K562 (cell line): ENCODE measurements at regions not wholly inside any gene's neighbourhood (a gene's known extent, or its start where the extent isn't known, plus 50 kb on each side); places are given as distances from the start of the nearest gene placed in this dataset.

Experiments used
- ATAC-seq: fragments of 200-7000 bp; cut with Tn5 transposase; 3 replicates; pipeline ENCODE4 v1.9.1; 2020; ENCODE audit warnings: moderate library complexity
- BruUV-seq: library from RNA; stranded (reverse); fragments of 400-500 nt; replicated peaks from 2 replicates; lab custom pipeline; 2021; lab: Mats Ljungman, UMichigan
- CTCF ChIA-PET: fragments of 300-600 bp; formaldehyde crosslinking; extraction: SDS; loops from one replicate; lab custom pipeline; 2021; ENCODE audit warnings: low intra/inter-chr PET ratio; lab: Yijun Ruan, JAX
- POLR2A ChIA-PET: fragments of 300-600, 350-650 bp; sonication (Branson Sonifier 250); formaldehyde crosslinking; extraction: SDS; loops from one replicate; lab custom pipeline; 2021; ENCODE audit warnings: antibody characterized with exemption, inconsistent platforms; lab: Yijun Ruan, JAX
- DNase-seq, 4 experiments: peaks; one replicate each; pipeline versions ENCODE4 v3.0.0 to v3.0.0-alpha.2; 2011 to 2018; ENCODE audit warnings: low spot score in 3 of 4, mixed read lengths in 3 of 4; ENCODE audit errors: extremely low read depth in 1 of 4
- FAIRE-seq: peaks from 2 replicates; lab custom pipeline; 2011; peaks lifted over from hg19 to GRCh38; lab: Jason Lieb, UNC
- H2AFZ ChIP-seq: 2 replicates; pipeline ENCODE4 v1.6.0; 2011; ENCODE audit warnings: low read depth, low read length, control low read depth, inconsistent platforms
- H3K27ac ChIP-seq: fragments of 200-600 bp; 3 replicates; pipeline ENCODE4 v1.8.0; 2011; ENCODE audit warnings: low read depth, mild to moderate bottlenecking, control low read depth, inconsistent platforms, low read length, moderate library complexity, mixed read lengths; ENCODE audit errors: extremely low read depth
- H3K27me3 ChIP-seq, 2 experiments: fragments of 300-600 bp in 1 of 2; 2 replicates in 1 of 2; 3 replicates in 1 of 2; pipeline versions ENCODE4 v1.6.0 to v1.8.0; 2011; ENCODE audit warnings: inconsistent platforms in 2 of 2, low read length in 2 of 2, mild to moderate bottlenecking in 1 of 2, mixed read lengths in 1 of 2, moderate library complexity in 1 of 2; ENCODE audit not compliant: control insufficient read depth in 2 of 2, insufficient read depth in 2 of 2
- H3K36me3 ChIP-seq: fragments of 300-600 bp; 3 replicates; pipeline ENCODE4 v1.8.0; 2011; ENCODE audit warnings: mild to moderate bottlenecking, low read length, inconsistent platforms; ENCODE audit not compliant: control insufficient read depth, insufficient read depth
- H3K4me1 ChIP-seq, 2 experiments: fragments of 200-600 bp in 1 of 2; replicated peaks in 1 of 2; 2 replicates in 1 of 2; 3 replicates in 1 of 2; pipeline versions ENCODE4 v1.5.1 to v1.8.0; 2011; ENCODE audit warnings: inconsistent platforms in 2 of 2, low read length in 2 of 2, mild to moderate bottlenecking in 1 of 2, mixed read lengths in 1 of 2, moderate library complexity in 1 of 2; ENCODE audit not compliant: control insufficient read depth in 2 of 2, insufficient read depth in 2 of 2
- H3K4me2 ChIP-seq: 2 replicates; pipeline ENCODE4 v1.6.1; 2011; ENCODE audit warnings: low read length, control low read depth, inconsistent platforms, mixed read lengths; ENCODE audit not compliant: insufficient read depth
- H3K4me3 ChIP-seq: fragments of 200-600 bp; sonication (generic), shearing (Covaris generic); 2 replicates; pipeline ENCODE4 v1.5.1; 2016; ENCODE audit warnings: control low read depth, inconsistent platforms
- H3K79me2 ChIP-seq: fragments of 200-600 bp; 3 replicates; pipeline ENCODE4 v1.8.0; 2011; ENCODE audit warnings: low read length, inconsistent platforms; ENCODE audit not compliant: control insufficient read depth, insufficient read depth
- H3K9ac ChIP-seq, 2 experiments: 2 replicates each; pipeline versions ENCODE4 v1.6.0 to v1.6.1; 2011; ENCODE audit warnings: low read depth in 2 of 2, low read length in 2 of 2, control low read depth in 1 of 2, inconsistent platforms in 1 of 2, mild to moderate bottlenecking in 1 of 2, mixed read lengths in 1 of 2; ENCODE audit not compliant: insufficient read depth in 1 of 2
- H3K9me1 ChIP-seq: one replicate; pipeline ENCODE4 v1.6.0; 2011; ENCODE audit warnings: inconsistent platforms, mild to moderate bottlenecking, low read length, moderate library complexity; ENCODE audit not compliant: control insufficient read depth, insufficient read depth
- H3K9me3 ChIP-seq: replicated peaks from 2 replicates; pipeline ENCODE4 v1.5.1; 2011; ENCODE audit warnings: low read depth, low read length, inconsistent platforms; ENCODE audit not compliant: control insufficient read depth, insufficient read depth
- H4K20me1 ChIP-seq: replicated peaks from 2 replicates; pipeline ENCODE4 v1.6.1; 2011; ENCODE audit warnings: low read length, inconsistent platforms, mixed read lengths; ENCODE audit not compliant: control insufficient read depth, insufficient read depth
- ADNP ChIP-seq: fragments of 200-800 bp; sonication (Bioruptor generic); IDR thresholded peaks from 2 replicates; pipeline ENCODE4 v1.6.1; 2016; ENCODE audit warnings: missing genetic modification characterization, missing compliant biosample characterization
- EZH2 ChIP-seq: IDR thresholded peaks from 2 replicates; pipeline ENCODE4 v1.6.1; 2012; ENCODE audit warnings: low read depth, mild to moderate bottlenecking, inconsistent platforms, low read length, borderline replicate concordance
- FOXA1 ChIP-seq: fragments of 450-650 bp; IDR thresholded peaks from 2 replicates; pipeline ENCODE4 v1.6.1; 2016; ENCODE audit warnings: mild to moderate bottlenecking, borderline replicate concordance
- HDAC2 ChIP-seq: fragments of 450-650 bp; IDR thresholded peaks from 2 replicates; pipeline ENCODE4 v1.6.1; 2016; ENCODE audit warnings: mild to moderate bottlenecking
- KLF1 ChIP-seq: fragments of 450-650 bp; IDR thresholded peaks from 2 replicates; pipeline ENCODE4 v1.6.1; 2016; ENCODE audit warnings: missing genetic modification characterization, missing compliant biosample characterization
- KLF6 ChIP-seq: fragments of 250-450 bp; sonication (Bioruptor Pico); IDR thresholded peaks from 2 replicates; pipeline ENCODE4 v1.4.0; 2020; ENCODE audit warnings: mild to moderate bottlenecking, moderate library complexity, borderline replicate concordance
- RUNX1 ChIP-seq: sonication (generic); IDR thresholded peaks from 2 replicates; pipeline ENCODE4 v1.6.1; 2016; ENCODE audit warnings: antibody characterized with exemption, low read depth
- SP2 ChIP-seq: IDR thresholded peaks from 2 replicates; pipeline ENCODE4 v1.6.1; 2011; ENCODE audit warnings: mild to moderate bottlenecking, low read depth, low read length, moderate library complexity; ENCODE audit not compliant: poor library complexity, severe bottlenecking; ENCODE audit errors: extremely low read depth
- STAT5B ChIP-seq: fragments of 250-450 bp; sonication (Bioruptor Pico); IDR thresholded peaks from 2 replicates; pipeline ENCODE4 v1.8.0; 2021; ENCODE audit warnings: mild to moderate bottlenecking, inconsistent platforms
- WGBS: fragments of 100-300 bp; shearing (Covaris generic); methylation state at CpG from one replicate; pipeline ENCODE4 v1.1.6; 2016; ENCODE audit warnings: low coverage, mixed read lengths; ENCODE audit not compliant: insufficient coverage; ENCODE audit errors: missing lambda C conversion rate; 5-methylcytosine and 5-hydroxymethylcytosine counted together
- in situ Hi-C: fragments of 300-500 bp; cut with MboI; formaldehyde crosslinking; loops from 4 replicates; pipeline ENCODE4 v1.15.0; 2018; ENCODE audit warnings: inconsistent platforms, mixed read lengths
- intact Hi-C: fragments of 100-400 bp; cut with micrococcal nuclease; formaldehyde crosslinking; loops from 2 replicates; pipeline ENCODE4 v1.14.2; 2022
- TF ChIP-seq, protein P1 (sequence below): fragments of 250-450 bp; sonication (Bioruptor Pico); IDR thresholded peaks from 2 replicates; pipeline ENCODE4 v1.4.0; 2020; ENCODE audit warnings: mild to moderate bottlenecking, moderate library complexity, borderline replicate concordance
- TF ChIP-seq, protein P2 (sequence below): fragments of 450-650 bp; formaldehyde crosslinking; conservative IDR thresholded peaks from 2 replicates; pipeline ENCODE4 v1.4.0; 2022; ENCODE audit warnings: mild to moderate bottlenecking, missing genetic modification characterization
- TF ChIP-seq, protein P3 (sequence below): fragments of 250-450 bp; sonication (Bioruptor Pico); IDR thresholded peaks from 2 replicates; pipeline ENCODE4 v1.5.0; 2020; ENCODE audit warnings: mild to moderate bottlenecking, borderline replicate concordance

GRCh38 chr4:28709891-28710290 is 1849.2 kb downstream of the STIM2 start:
- H3K4me2 ChIP-seq, result no peak overlapping the region
- H3K9me3 ChIP-seq, result no peaks in the 10 kb centered on the region; the same call in 1 of the 2 replicates
- no peaks in the 10 kb centered on the region for H3K4me1 ChIP-seq
- TF ChIP-seq KLF1, result no peak
- no peak for TF ChIP-seq ADNP (tag)
- TF ChIP-seq SP2, result no peak
- no peak for TF ChIP-seq EZH2
- TF ChIP-seq, protein P1, sequence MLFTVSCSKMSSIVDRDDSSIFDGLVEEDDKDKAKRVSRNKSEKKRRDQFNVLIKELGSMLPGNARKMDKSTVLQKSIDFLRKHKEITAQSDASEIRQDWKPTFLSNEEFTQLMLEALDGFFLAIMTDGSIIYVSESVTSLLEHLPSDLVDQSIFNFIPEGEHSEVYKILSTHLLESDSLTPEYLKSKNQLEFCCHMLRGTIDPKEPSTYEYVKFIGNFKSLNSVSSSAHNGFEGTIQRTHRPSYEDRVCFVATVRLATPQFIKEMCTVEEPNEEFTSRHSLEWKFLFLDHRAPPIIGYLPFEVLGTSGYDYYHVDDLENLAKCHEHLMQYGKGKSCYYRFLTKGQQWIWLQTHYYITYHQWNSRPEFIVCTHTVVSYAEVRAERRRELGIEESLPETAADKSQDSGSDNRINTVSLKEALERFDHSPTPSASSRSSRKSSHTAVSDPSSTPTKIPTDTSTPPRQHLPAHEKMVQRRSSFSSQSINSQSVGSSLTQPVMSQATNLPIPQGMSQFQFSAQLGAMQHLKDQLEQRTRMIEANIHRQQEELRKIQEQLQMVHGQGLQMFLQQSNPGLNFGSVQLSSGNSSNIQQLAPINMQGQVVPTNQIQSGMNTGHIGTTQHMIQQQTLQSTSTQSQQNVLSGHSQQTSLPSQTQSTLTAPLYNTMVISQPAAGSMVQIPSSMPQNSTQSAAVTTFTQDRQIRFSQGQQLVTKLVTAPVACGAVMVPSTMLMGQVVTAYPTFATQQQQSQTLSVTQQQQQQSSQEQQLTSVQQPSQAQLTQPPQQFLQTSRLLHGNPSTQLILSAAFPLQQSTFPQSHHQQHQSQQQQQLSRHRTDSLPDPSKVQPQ (CRISPR knock-in tag), result no peak
- no peak for TF ChIP-seq FOXA1
- TF ChIP-seq, protein P2, sequence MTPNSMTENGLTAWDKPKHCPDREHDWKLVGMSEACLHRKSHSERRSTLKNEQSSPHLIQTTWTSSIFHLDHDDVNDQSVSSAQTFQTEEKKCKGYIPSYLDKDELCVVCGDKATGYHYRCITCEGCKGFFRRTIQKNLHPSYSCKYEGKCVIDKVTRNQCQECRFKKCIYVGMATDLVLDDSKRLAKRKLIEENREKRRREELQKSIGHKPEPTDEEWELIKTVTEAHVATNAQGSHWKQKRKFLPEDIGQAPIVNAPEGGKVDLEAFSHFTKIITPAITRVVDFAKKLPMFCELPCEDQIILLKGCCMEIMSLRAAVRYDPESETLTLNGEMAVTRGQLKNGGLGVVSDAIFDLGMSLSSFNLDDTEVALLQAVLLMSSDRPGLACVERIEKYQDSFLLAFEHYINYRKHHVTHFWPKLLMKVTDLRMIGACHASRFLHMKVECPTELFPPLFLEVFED, result no peak
- TF ChIP-seq RUNX1, result no peak
- TF ChIP-seq, protein P3, sequence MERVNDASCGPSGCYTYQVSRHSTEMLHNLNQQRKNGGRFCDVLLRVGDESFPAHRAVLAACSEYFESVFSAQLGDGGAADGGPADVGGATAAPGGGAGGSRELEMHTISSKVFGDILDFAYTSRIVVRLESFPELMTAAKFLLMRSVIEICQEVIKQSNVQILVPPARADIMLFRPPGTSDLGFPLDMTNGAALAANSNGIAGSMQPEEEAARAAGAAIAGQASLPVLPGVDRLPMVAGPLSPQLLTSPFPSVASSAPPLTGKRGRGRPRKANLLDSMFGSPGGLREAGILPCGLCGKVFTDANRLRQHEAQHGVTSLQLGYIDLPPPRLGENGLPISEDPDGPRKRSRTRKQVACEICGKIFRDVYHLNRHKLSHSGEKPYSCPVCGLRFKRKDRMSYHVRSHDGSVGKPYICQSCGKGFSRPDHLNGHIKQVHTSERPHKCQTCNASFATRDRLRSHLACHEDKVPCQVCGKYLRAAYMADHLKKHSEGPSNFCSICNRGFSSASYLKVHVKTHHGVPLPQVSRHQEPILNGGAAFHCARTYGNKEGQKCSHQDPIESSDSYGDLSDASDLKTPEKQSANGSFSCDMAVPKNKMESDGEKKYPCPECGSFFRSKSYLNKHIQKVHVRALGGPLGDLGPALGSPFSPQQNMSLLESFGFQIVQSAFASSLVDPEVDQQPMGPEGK, result no peak
- TF ChIP-seq KLF6 (CRISPR knock-in tag), result no peak
- TF ChIP-seq STAT5B (CRISPR knock-in tag), result no peak
- no peak for TF ChIP-seq HDAC2
- H4K20me1 ChIP-seq, result no peaks in the 10 kb centered on the region
- BruUV-seq, result no TSS peak
- DNase-seq (no peak), FAIRE-seq (no peak), ATAC-seq (no peak)
- H3K27me3 ChIP-seq, result no peaks in the 10 kb centered on the region
- intact Hi-C loops (no loop called here), in situ Hi-C loops (no loop called here)
- CTCF ChIA-PET, result no interaction called here
- no peak overlapping the region for H3K9ac ChIP-seq
- POLR2A ChIA-PET, result no interaction called here
- H2AFZ ChIP-seq, result no peak overlapping the region
- WGBS, result 0% methylated on average over 3 of the region's 3 CpGs
- no peaks in the 10 kb centered on the region for H3K79me2 ChIP-seq
- no peaks in the 10 kb centered on the region for H3K9me1 ChIP-seq
- H3K4me3 ChIP-seq, result no peak overlapping the region
- no peaks in the 10 kb centered on the region for H3K36me3 ChIP-seq
- no peak overlapping the region for H3K27ac ChIP-seq
